Right cardiac atrium (tissue), 5 donors: ENCODE measurements at regions not wholly inside any gene's neighbourhood (a gene's known extent, or its start where the extent isn't known, plus 50 kb on each side); places are given as distances from the start of the nearest gene placed in this dataset.

ENCODE experiments used
- ATAC-seq, 2 donors: fragments of 200-7000 bp; cut with Tn5 transposase; one replicate each; pipeline versions ENCODE4 v1.8.0 to v1.9.1; 2020; ENCODE audit warnings: moderate library complexity in 2 of 2, mild to moderate bottlenecking in 1 of 2
- DNase-seq, 3 donors: peaks; one replicate each; pipeline ENCODE4 v3.0.0-alpha.2; 2020
- H3K27ac ChIP-seq: one replicate; pipeline ENCODE4 v1.5.1; 2013; ENCODE audit warnings: mild to moderate bottlenecking, low read length, control low read depth, moderate library complexity
- H3K27me3 ChIP-seq: one replicate; pipeline ENCODE4 v1.6.1; 2013; ENCODE audit not compliant: control insufficient read depth, insufficient read depth
- H3K4me1 ChIP-seq: one replicate; pipeline ENCODE4 v1.6.1; 2013; ENCODE audit warnings: low read length; ENCODE audit not compliant: control insufficient read depth, insufficient read depth
- H3K4me3 ChIP-seq: one replicate; pipeline ENCODE4 v1.5.1; 2013; ENCODE audit warnings: low read length, control low read depth
- H3K9me3 ChIP-seq: one replicate; pipeline ENCODE4 v1.6.1; 2013; ENCODE audit warnings: low read length; ENCODE audit not compliant: control insufficient read depth
- WGBS: extraction: QIAGEN DNeasy Blood & Tissue Kit; methylation state at CpG from one replicate; pipeline ENCODE4 v1.1.7; 2013; 5-methylcytosine and 5-hydroxymethylcytosine counted together
- intact Hi-C, 4 donors: fragments of 100-400 bp; cut with DNase I; formaldehyde crosslinking; loops; one replicate each; pipeline versions ENCODE4 v1.11.0 to v1.14.0; 2022 to 2023
- donor health status: healthy with polysubstance abuse.
- donor health status: DM: no; HTN: yes; CAD: no.
- donor health status: DM: no; HTN: no; CAD: no.
- donor health status: DM: no; HTN: yes; CAD: no; lungs with severe emphysema.
- donor health status: DM: yes; HTN: yes; CAD: no.

- DNase-seq, result peak; percentile 66 to 87 (median 77)
- Histone ChIP-seq H3K4me3 (peak overlapping the region; percentile 27), H3K27me3 (no peaks in the 10 kb centered on the region), H3K4me1 (no peaks in the 10 kb centered on the region), H3K9me3 (no peaks in the 10 kb centered on the region), H3K27ac (no peak overlapping the region)
- ATAC-seq, result peak; percentile 87 to 88
- WGBS, result 25% methylated on average over 12 of the region's 12 CpGs
- intact Hi-C loops, result loop anchor here (2.0 to 10.0 kb wide), 9 partner anchors 224 to 554 kb away; no protein-coding TSS in a partner anchor
These were observed 76.9 kb upstream of the HTR4 start for GRCh38 chr5:148730942-148731898.

DNA sequence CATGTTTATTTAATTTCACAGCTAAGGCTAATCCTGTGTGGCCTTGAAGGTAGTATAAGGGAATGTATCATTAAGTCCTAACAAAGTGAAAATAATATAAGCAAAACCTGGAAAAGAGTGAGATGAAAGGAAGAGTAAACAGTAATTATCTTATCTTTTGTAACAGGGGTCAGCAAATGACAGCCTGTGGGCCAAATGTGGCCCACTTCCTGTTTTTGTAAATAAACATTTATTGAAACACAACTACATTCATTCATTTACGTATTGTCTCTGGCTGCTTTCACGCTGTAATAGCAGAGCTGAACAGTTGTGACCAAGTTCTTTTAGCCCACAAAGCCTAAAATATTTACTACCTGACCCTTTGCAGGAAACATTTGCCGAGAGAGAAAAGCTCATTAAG is 78.4 kb upstream of the HTR4 start:
- Histone ChIP-seq H3K27me3 (no peaks in the 10 kb centered on the region), H3K4me1 (peaks cover 3% of the 10 kb centered on the region), H3K27ac (no peak overlapping the region), H3K4me3 (no peak overlapping the region), H3K9me3 (no peaks in the 10 kb centered on the region)
- no peak for ATAC-seq
- no peak for DNase-seq
- WGBS, result 64% methylated on average over 3 of the region's 3 CpGs
- intact Hi-C loops, result loop anchor here (2.0 to 10.0 kb wide), 8 partner anchors 222 to 555 kb away; no protein-coding TSS in a partner anchor

DNA sequence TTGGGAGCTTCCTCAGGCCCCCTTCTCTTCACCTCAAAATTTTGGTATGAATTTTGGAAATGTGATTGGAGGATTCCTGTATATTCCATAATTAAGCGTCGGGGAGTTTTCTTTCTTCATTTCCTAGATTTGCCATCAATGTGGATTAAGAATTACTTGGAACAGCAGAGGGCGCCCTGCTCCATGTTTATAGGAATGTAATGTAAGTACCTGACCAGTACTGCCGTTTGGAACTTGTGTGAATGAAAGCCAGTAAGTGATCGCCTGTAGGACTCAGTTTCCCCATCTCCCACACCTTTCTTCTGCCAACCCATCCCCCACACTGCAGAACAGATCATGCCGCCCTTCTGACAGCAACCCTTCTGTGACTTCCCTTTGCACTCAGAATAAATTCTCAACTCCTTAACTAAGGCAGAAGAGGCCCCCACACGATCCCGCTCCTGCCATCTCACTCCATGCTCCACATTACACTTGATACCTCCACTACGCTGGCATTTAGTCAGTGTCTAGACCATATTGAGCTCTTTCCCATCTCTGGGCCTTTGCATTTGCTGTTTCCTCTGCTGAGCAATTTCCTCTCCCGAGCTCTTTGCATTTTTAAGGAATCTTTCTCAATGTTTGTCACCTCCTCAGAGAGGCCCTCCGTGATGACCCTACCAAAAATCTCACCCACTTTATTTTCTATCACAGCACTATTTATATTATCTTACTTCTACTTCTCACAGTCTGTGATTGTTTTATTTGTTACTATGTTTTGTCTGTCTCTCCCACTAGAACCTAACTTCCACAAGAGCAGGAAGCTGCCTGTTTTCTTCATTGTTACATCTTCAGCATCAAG is 79.5 kb upstream of the HTR4 start:
- 26% methylated on average over 11 of the region's 11 CpGs for WGBS
- DNase-seq (peak; percentile 70 to 80 (median 71)), ATAC-seq (peak; percentile 43 to 59)
- Histone ChIP-seq H3K4me1 (peaks cover 3% of the 10 kb centered on the region), H3K27me3 (no peaks in the 10 kb centered on the region), H3K27ac (no peak overlapping the region), H3K9me3 (no peaks in the 10 kb centered on the region), H3K4me3 (no peak overlapping the region)
- intact Hi-C loops, result loop anchor here (2.0 to 10.0 kb wide), 9 partner anchors 221 to 557 kb away; no protein-coding TSS in a partner anchor

- intact Hi-C loops, result loop anchor here (2.0 to 10.0 kb wide), 8 partner anchors 220 to 557 kb away; no protein-coding TSS in a partner anchor
- Histone ChIP-seq H3K4me3 (no peak overlapping the region), H3K4me1 (peaks cover 4% of the 10 kb centered on the region), H3K27me3 (no peaks in the 10 kb centered on the region), H3K9me3 (no peaks in the 10 kb centered on the region), H3K27ac (no peak overlapping the region)
- no peak for ATAC-seq
- DNase-seq, result no peak
These were observed 80.2 kb upstream of the HTR4 start for GRCh38 chr5:148734518-148734917.

- H3K27me3 ChIP-seq, result no peaks in the 10 kb centered on the region
- intact Hi-C loops, result loop anchor here (2.0 to 10.0 kb wide), 6 partner anchors 219 to 382 kb away; no protein-coding TSS in a partner anchor
- H3K4me1 ChIP-seq, result peaks cover 8% of the 10 kb centered on the region
- DNase-seq, result no peak
- 85% methylated on average over 2 of the region's 2 CpGs for WGBS
- ATAC-seq, result no peak
- H3K27ac ChIP-seq, result no peak overlapping the region
- H3K9me3 ChIP-seq, result no peaks in the 10 kb centered on the region
- no peak overlapping the region for H3K4me3 ChIP-seq
These were observed 81.0 kb upstream of the HTR4 start for GRCh38 chr5:148735301-148735835.

DNA sequence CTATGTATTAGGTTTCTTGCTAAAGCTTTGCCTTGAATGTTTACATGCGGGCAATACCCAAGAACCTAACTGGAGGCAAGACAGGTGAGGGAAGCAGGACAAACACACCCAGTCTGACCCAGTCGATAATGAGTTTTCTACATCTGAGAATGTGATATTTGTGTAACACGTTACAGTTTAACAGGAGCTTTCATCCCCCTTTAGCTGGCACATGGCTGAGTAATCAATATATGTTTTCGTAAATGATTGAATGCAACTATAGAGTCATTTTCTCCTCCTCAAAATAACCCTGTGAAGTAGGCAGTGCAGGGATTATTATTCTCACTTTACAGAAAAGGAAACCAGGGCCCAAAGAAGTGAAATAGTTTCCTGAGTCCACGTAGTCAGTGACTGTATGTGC is 84.7 kb upstream of the HTR4 start:
- WGBS, result 84% methylated on average over 5 of the region's 5 CpGs
- H3K27me3 ChIP-seq, result no peaks in the 10 kb centered on the region
- intact Hi-C loops, result loop anchor here (5.0 to 10.0 kb wide), 5 partner anchors 216 to 378 kb away; no protein-coding TSS in a partner anchor
- no peak for ATAC-seq
- H3K4me1 ChIP-seq, result peaks cover 8% of the 10 kb centered on the region
- no peaks in the 10 kb centered on the region for H3K9me3 ChIP-seq
- no peak overlapping the region for H3K27ac ChIP-seq
- H3K4me3 ChIP-seq, result no peak overlapping the region
- no peak for DNase-seq

- intact Hi-C loops, result loop anchor here (5.0 to 10.0 kb wide), 5 partner anchors 215 to 378 kb away; no protein-coding TSS in a partner anchor
- no peak overlapping the region for H3K27ac ChIP-seq
- ATAC-seq (peak; percentile 10 to 77), DNase-seq (no peak)
- peaks cover 8% of the 10 kb centered on the region for H3K4me1 ChIP-seq
- H3K9me3 ChIP-seq, result no peaks in the 10 kb centered on the region
- 48% methylated on average over 2 of the region's 2 CpGs for WGBS
- no peaks in the 10 kb centered on the region for H3K27me3 ChIP-seq
- H3K4me3 ChIP-seq, result no peak overlapping the region
These were observed 85.2 kb upstream of the HTR4 start for GRCh38 chr5:148739524-148739923.

GRCh38 chr5:148740079-148740858 is 85.9 kb upstream of the HTR4 start:
- Histone ChIP-seq H3K4me1 (peaks cover 8% of the 10 kb centered on the region), H3K27ac (peak overlapping the region; percentile 27), H3K4me3 (no peak overlapping the region), H3K9me3 (no peaks in the 10 kb centered on the region), H3K27me3 (no peaks in the 10 kb centered on the region)
- intact Hi-C loops, result loop anchor here in 3 of 4 donors (2.0 to 10.0 kb wide), 4 partner anchors 87 to 262 kb away; partner anchors contain the start of gene ADRB2 (in 1 of the 3)
- 86% methylated on average over 8 of the region's 8 CpGs for WGBS
- no peak for ATAC-seq
- DNase-seq, result no peak

DNA sequence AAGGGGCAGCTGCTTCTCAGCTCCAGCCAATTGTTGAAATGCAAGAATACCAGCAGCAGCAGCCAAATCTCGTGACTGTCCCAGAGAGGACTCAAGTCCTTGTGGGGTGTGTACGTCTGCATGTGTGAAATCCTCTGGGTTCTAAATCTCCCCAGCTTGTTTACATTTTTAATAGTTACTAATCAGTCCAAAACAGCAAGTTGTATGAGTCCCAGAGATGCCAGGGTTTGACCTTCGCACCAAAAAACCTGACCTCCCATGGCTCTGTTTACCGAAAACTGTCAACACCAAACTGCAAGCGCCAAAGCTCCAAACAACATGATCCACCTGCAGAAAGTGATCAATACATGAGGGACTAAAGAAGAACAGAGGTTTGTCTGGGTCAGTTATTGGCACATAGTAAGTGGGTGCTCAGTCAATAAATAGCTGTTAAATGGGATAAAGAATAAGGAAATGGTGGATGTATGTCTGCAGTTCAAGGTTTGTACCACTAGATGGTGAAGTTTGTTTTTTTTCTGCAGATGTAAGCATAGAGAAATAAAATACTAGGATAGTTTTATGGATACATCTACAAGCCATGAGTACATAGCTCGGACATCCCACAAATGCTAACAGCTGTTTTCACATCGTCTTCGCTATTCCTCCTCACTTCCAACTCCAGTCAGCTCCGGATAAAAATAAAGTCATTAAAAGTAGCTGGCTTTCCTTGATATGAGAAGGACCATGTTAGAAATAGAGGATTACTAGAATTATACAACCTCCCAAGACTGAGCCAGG is 85.3 kb upstream of the ADRB2 start:
- H3K9me3 ChIP-seq, result no peaks in the 10 kb centered on the region
- peaks cover 8% of the 10 kb centered on the region for H3K4me1 ChIP-seq
- DNase-seq (peak in 1 of 3 donors; percentile 55), ATAC-seq (peak; percentile 60 to 70)
- WGBS, result 36% methylated on average over 9 of the region's 9 CpGs
- intact Hi-C loops, result loop anchor here in 3 of 4 donors (2.0 to 10.0 kb wide), 4 partner anchors 86 to 261 kb away; partner anchors contain the start of gene ADRB2 (in 1 of the 3)
- no peaks in the 10 kb centered on the region for H3K27me3 ChIP-seq
- H3K4me3 ChIP-seq, result no peak overlapping the region
- no peak overlapping the region for H3K27ac ChIP-seq
